ENCODE measurements at regions not wholly inside any gene's neighbourhood (a gene's known extent, or its start where the extent isn't known, plus 50 kb on each side); places are given as distances from the start of the nearest gene placed in this dataset.
"Not testable (repeated sequence)": the region's sequence is repeated elsewhere in the genome, so short reads cannot be mapped to it uniquely, and the experiment has no call there.

GRCh38 chr3:72646263-72646662 is 202.0 kb downstream of the SHQ1 start:
- peaks cover under 1% of the 10 kb centered on the region for H3K9me3 Mint-ChIP-seq
- H3K36me3 Mint-ChIP-seq, result no peaks in the 10 kb centered on the region
- no peaks in the 10 kb centered on the region for H3K27me3 Mint-ChIP-seq
- H3K4me3 Mint-ChIP-seq, result no peak overlapping the region
- DNase-seq, result no peak
- no peak overlapping the region for H3K27ac Mint-ChIP-seq
- no peaks in the 10 kb centered on the region for H3K4me1 Mint-ChIP-seq

GRCh38 chr3:72643635-72644034 is 204.6 kb downstream of the SHQ1 start:
- H3K4me3 Mint-ChIP-seq, H3K4me1 Mint-ChIP-seq, H3K36me3 Mint-ChIP-seq, H3K9me3 Mint-ChIP-seq, H3K27ac Mint-ChIP-seq, H3K27me3 Mint-ChIP-seq, DNase-seq: not testable (repeated sequence)

GRCh38 chr3:72641684-72642083 is 206.6 kb downstream of the SHQ1 start:
- Mint-ChIP-seq H3K27ac (no peak overlapping the region), H3K4me1 (peaks cover 4% of the 10 kb centered on the region), H3K27me3 (peaks cover 13% of the 10 kb centered on the region), H3K36me3 (no peaks in the 10 kb centered on the region), H3K4me3 (no peak overlapping the region), H3K9me3 (no peaks in the 10 kb centered on the region)
- DNase-seq, result no peak

GRCh38 chr3:72641072-72641471 is 207.2 kb downstream of the SHQ1 start:
- Mint-ChIP-seq H3K27me3 (peaks cover 13% of the 10 kb centered on the region), H3K4me1 (peaks cover 4% of the 10 kb centered on the region), H3K27ac (no peak overlapping the region), H3K4me3 (no peak overlapping the region), H3K36me3 (no peaks in the 10 kb centered on the region), H3K9me3 (no peaks in the 10 kb centered on the region)
- DNase-seq, result no peak

- no peak overlapping the region for H3K4me3 Mint-ChIP-seq
- peaks cover 13% of the 10 kb centered on the region for H3K27me3 Mint-ChIP-seq
- no peak overlapping the region for H3K27ac Mint-ChIP-seq
- H3K4me1 Mint-ChIP-seq, result peaks cover 24% of the 10 kb centered on the region
- no peaks in the 10 kb centered on the region for H3K9me3 Mint-ChIP-seq
- no peaks in the 10 kb centered on the region for H3K36me3 Mint-ChIP-seq
- no peak for DNase-seq
Measured at GRCh38 chr3:72636969-72637597, 211.2 kb downstream of the SHQ1 start.

- Mint-ChIP-seq H3K4me3 (no peak overlapping the region), H3K4me1 (peaks cover 24% of the 10 kb centered on the region), H3K27ac (no peak overlapping the region), H3K27me3 (peaks cover 13% of the 10 kb centered on the region), H3K36me3 (no peaks in the 10 kb centered on the region), H3K9me3 (no peaks in the 10 kb centered on the region)
- no peak for DNase-seq
Measured at GRCh38 chr3:72635551-72635950, 212.7 kb downstream of the SHQ1 start.

GRCh38 chr3:72634128-72634527 is 214.1 kb downstream of the SHQ1 start:
- peaks cover 13% of the 10 kb centered on the region for H3K27me3 Mint-ChIP-seq
- peak overlapping the region; percentile 74 for H3K27ac Mint-ChIP-seq
- H3K4me3 Mint-ChIP-seq, result no peak overlapping the region
- no peaks in the 10 kb centered on the region for H3K9me3 Mint-ChIP-seq
- DNase-seq, result no peak
- no peaks in the 10 kb centered on the region for H3K36me3 Mint-ChIP-seq
- peaks cover 28% of the 10 kb centered on the region for H3K4me1 Mint-ChIP-seq

GRCh38 chr3:72633534-72633933 is 214.7 kb downstream of the SHQ1 start:
- Mint-ChIP-seq H3K4me3 (peak overlapping the region; percentile 22), H3K4me1 (peaks cover 34% of the 10 kb centered on the region), H3K27me3 (peaks cover 13% of the 10 kb centered on the region), H3K36me3 (no peaks in the 10 kb centered on the region), H3K9me3 (no peaks in the 10 kb centered on the region), H3K27ac (peak overlapping the region; percentile 57)
- peak; percentile 35 for DNase-seq

GRCh38 chr3:72633121-72633520 is 215.1 kb downstream of the SHQ1 start:
- peaks cover 9% of the 10 kb centered on the region for H3K27me3 Mint-ChIP-seq
- H3K9me3 Mint-ChIP-seq, result no peaks in the 10 kb centered on the region
- no peak overlapping the region for H3K4me3 Mint-ChIP-seq
- no peak for DNase-seq
- no peaks in the 10 kb centered on the region for H3K36me3 Mint-ChIP-seq
- H3K27ac Mint-ChIP-seq, result peak overlapping the region; percentile 57
- peaks cover 38% of the 10 kb centered on the region for H3K4me1 Mint-ChIP-seq

GRCh38 chr3:72632129-72632528 is 216.1 kb downstream of the SHQ1 start:
- Mint-ChIP-seq H3K27me3 (peaks cover 4% of the 10 kb centered on the region), H3K4me3 (no peak overlapping the region), H3K9me3 (no peaks in the 10 kb centered on the region), H3K36me3 (no peaks in the 10 kb centered on the region), H3K27ac (no peak overlapping the region), H3K4me1 (peaks cover 39% of the 10 kb centered on the region)
- DNase-seq, result no peak

GRCh38 chr3:72630969-72631344 is 217.3 kb downstream of the SHQ1 start:
- DNase-seq, result no peak
- H3K9me3 Mint-ChIP-seq, result no peaks in the 10 kb centered on the region
- H3K27ac Mint-ChIP-seq, result no peak overlapping the region
- H3K36me3 Mint-ChIP-seq, result no peaks in the 10 kb centered on the region
- H3K4me3 Mint-ChIP-seq, result no peak overlapping the region
- H3K27me3 Mint-ChIP-seq, result no peaks in the 10 kb centered on the region
- H3K4me1 Mint-ChIP-seq, result peaks cover 42% of the 10 kb centered on the region

- no peak for DNase-seq
- Mint-ChIP-seq H3K9me3 (no peaks in the 10 kb centered on the region), H3K27ac (no peak overlapping the region), H3K36me3 (no peaks in the 10 kb centered on the region), H3K4me1 (peaks cover 47% of the 10 kb centered on the region), H3K4me3 (no peak overlapping the region), H3K27me3 (no peaks in the 10 kb centered on the region)
Measured at GRCh38 chr3:72630327-72630968, 217.8 kb downstream of the SHQ1 start.

GRCh38 chr3:72629191-72629631 is 219.0 kb downstream of the SHQ1 start:
- Mint-ChIP-seq H3K4me3 (no peak overlapping the region), H3K36me3 (no peaks in the 10 kb centered on the region), H3K4me1 (peaks cover 41% of the 10 kb centered on the region), H3K27me3 (no peaks in the 10 kb centered on the region), H3K27ac (peak overlapping the region; percentile 25), H3K9me3 (no peaks in the 10 kb centered on the region)
- DNase-seq, result no peak

- Mint-ChIP-seq H3K9me3 (no peaks in the 10 kb centered on the region), H3K27ac (peak overlapping the region; percentile 10), H3K4me1 (peaks cover 31% of the 10 kb centered on the region), H3K27me3 (no peaks in the 10 kb centered on the region), H3K4me3 (no peak overlapping the region), H3K36me3 (peaks cover 1% of the 10 kb centered on the region)
- no peak for DNase-seq
Measured at GRCh38 chr3:72628065-72628464, 220.2 kb downstream of the SHQ1 start.

GRCh38 chr3:72627271-72627670 is 221.0 kb downstream of the SHQ1 start:
- Mint-ChIP-seq H3K27ac (no peak overlapping the region), H3K36me3 (peaks cover 1% of the 10 kb centered on the region), H3K4me3 (no peak overlapping the region), H3K9me3 (no peaks in the 10 kb centered on the region), H3K4me1 (peaks cover 29% of the 10 kb centered on the region), H3K27me3 (no peaks in the 10 kb centered on the region)
- no peak for DNase-seq

Measured in activated naive CD8-positive, alpha-beta T cell treated with anti-CD3 and anti-CD28 coated beads for 36 hours (primary cell).